Breast epithelium (tissue), 3 donors: ENCODE measurements at regions not wholly inside any gene's neighbourhood (a gene's known extent, or its start where the extent isn't known, plus 50 kb on each side); places are given as distances from the start of the nearest gene placed in this dataset.

Experiments used
- CTCF ChIP-seq, 3 donors: fragments of 450-650 bp; IDR thresholded peaks; one replicate each; pipeline ENCODE4 v1.5.1; 2016 to 2017; ENCODE audit warnings: antibody characterized with exemption in 3 of 3, mild to moderate bottlenecking in 3 of 3, moderate library complexity in 3 of 3
- POLR2A ChIP-seq: fragments of 450-650 bp; IDR thresholded peaks from one replicate; pipeline ENCODE4 v1.6.1; 2016; ENCODE audit warnings: antibody characterized with exemption, mild to moderate bottlenecking, moderate library complexity
- POLR2AphosphoS5 ChIP-seq, 3 donors: sonication (generic); formaldehyde crosslinking; IDR thresholded peaks; one replicate each; pipeline ENCODE4 v1.6.1; 2017; ENCODE audit warnings: antibody characterized with exemption in 3 of 3

DNA sequence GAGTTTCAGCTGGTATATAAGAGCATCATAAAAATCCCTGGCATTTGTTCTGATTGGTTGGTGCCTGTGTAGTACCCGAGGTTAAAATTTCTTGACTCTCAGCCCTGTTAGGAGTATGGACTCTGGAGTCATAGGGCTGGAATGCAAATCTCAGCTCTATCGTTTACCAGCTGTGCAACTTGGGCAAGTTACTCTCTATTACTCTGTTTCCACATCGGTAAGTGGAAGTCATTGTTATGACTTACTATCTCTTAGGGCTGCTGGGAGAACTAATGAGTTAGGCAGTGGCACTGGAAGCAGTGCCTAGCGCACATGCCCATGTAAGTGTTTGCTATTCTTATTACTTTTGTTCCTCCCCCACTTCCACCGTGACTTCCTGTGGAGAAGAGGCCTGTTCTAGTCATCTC, 141.6 kb downstream of the BOD1 start:
- TF ChIP-seq POLR2A, result no peak
- TF ChIP-seq CTCF (IDR thresholded peaks at IDR 0.05), result no peak
- TF ChIP-seq POLR2AphosphoS5 (IDR thresholded peaks at IDR 0.05), result no peak
